Left lung (tissue), 4 donors: ENCODE measurements at regions not wholly inside any gene's neighbourhood (a gene's known extent, or its start where the extent isn't known, plus 50 kb on each side); places are given as distances from the start of the nearest gene placed in this dataset.
A peak's percentile ranks its signal among the peaks of the same experiment; 100 is the strongest.

ENCODE experiments used
- ATAC-seq: fragments of 200-7000 bp; cut with Tn5 transposase; one replicate; pipeline ENCODE4 v1.9.1; 2020; ENCODE audit warnings: moderate library complexity
- DNase-seq, 4 donors: peaks; one replicate each; pipeline ENCODE4 v3.0.0-alpha.2; 2013 to 2020
- H3K27ac ChIP-seq, 2 donors: fragments of 200-600 bp; sonication (generic) in 1 of 2; one replicate each; pipeline versions ENCODE4 v1.5.0 to v1.8.0; 2020 to 2021
- H3K27me3 ChIP-seq, 2 donors: fragments of 200-600 bp; sonication (generic) in 1 of 2; one replicate each; pipeline versions ENCODE4 v1.5.0 to v1.8.0; 2020 to 2021
- H3K36me3 ChIP-seq, 2 donors: fragments of 200-600 bp; sonication (generic) in 1 of 2; one replicate each; pipeline versions ENCODE4 v1.5.0 to v1.8.0; 2020 to 2021
- H3K4me1 ChIP-seq, 2 donors: fragments of 200-600 bp; one replicate each; pipeline ENCODE4 v1.8.0; 2021
- H3K4me3 ChIP-seq, 2 donors: fragments of 200-600 bp; sonication (generic) in 1 of 2; one replicate each; pipeline versions ENCODE4 v1.5.0 to v1.8.0; 2020 to 2021; ENCODE audit warnings: mild to moderate bottlenecking in 1 of 2
- H3K9me3 ChIP-seq, 2 donors: fragments of 200-600 bp; sonication (generic) in 1 of 2; one replicate each; pipeline versions ENCODE4 v1.5.0 to v1.8.0; 2020 to 2021
- CTCF ChIP-seq, 2 donors: fragments of 200-600 bp; sonication (generic) in 1 of 2; IDR thresholded peaks; one replicate each; pipeline versions ENCODE4 v1.5.0 to v1.8.0; 2021; ENCODE audit warnings: antibody characterized with exemption in 2 of 2
- intact Hi-C, 2 donors: fragments of 100-400 bp; cut with DNase I; formaldehyde crosslinking; loops; one replicate each; pipeline versions ENCODE4 v1.11.2 to v1.14.2; 2022
- donor health status: DM: no; HTN: yes; CAD: no.
- donor health status: DM: no; HTN: no; CAD: no.

DNA sequence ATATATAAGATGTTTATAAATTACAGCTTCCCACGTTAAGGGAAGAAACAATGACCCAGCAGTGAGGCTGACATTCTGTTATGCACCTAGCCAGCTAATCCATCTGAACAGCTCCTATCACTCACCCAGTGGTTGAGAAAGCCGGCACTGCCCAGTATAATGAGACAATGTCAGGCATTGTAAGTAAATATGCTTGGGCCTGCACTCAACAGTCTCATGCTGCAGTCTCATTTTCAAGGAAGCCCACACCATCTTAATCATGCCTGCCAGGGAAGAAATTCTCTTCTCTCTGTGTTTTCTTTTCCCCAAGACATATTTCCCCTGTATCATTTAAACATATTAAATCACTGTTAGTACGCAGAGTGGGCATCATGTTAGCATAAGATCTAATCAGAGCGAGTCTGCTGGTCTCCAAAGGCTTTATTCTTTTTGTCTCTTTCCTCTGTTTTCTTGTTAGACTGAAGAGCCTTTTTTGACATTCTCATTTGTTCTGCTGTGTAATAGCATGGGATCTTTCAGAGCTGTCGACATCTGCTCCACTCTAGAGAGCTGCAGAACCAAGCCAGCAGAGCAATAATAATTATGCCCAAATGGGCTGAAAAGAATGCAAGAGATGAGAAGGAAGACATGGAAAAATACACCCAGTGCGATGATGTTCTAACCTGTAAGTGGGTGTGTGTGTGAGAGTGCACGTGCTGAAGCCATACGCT lies 67.6 kb upstream of the SLC22A15 start:
- H3K36me3 ChIP-seq: no peaks in the 10 kb centered on the region
- no peak overlapping the region for H3K27ac ChIP-seq
- intact Hi-C loops: no loop called here
- TF ChIP-seq CTCF (IDR thresholded peaks at IDR 0.05): no peak
- DNase-seq: no peak
- peaks cover 0 to 6% of the 10 kb centered on the region in 2 donors for H3K27me3 ChIP-seq
- no peaks in the 10 kb centered on the region for H3K9me3 ChIP-seq
- no peaks in the 10 kb centered on the region for H3K4me1 ChIP-seq
- no peak overlapping the region for H3K4me3 ChIP-seq
- no peak for ATAC-seq

- DNase-seq: no peak
- H3K4me3 ChIP-seq: no peak overlapping the region
- H3K9me3 ChIP-seq: no peaks in the 10 kb centered on the region
- no peak for ATAC-seq
- no peak overlapping the region for H3K27ac ChIP-seq
- H3K36me3 ChIP-seq: no peaks in the 10 kb centered on the region
- intact Hi-C loops: no loop called here
- no peaks in the 10 kb centered on the region for H3K4me1 ChIP-seq
- TF ChIP-seq CTCF (IDR thresholded peaks at IDR 0.05): no peak
- no peaks in the 10 kb centered on the region for H3K27me3 ChIP-seq
These were observed 66.1 kb upstream of the SLC22A15 start for GRCh38 chr1:115910231-115910630.

- no peak for TF ChIP-seq CTCF (IDR thresholded peaks at IDR 0.05)
- H3K36me3 ChIP-seq: no peaks in the 10 kb centered on the region
- no peaks in the 10 kb centered on the region for H3K27me3 ChIP-seq
- H3K9me3 ChIP-seq: no peaks in the 10 kb centered on the region
- H3K4me3 ChIP-seq: no peak overlapping the region
- no peaks in the 10 kb centered on the region for H3K4me1 ChIP-seq
- ATAC-seq: no peak
- intact Hi-C loops: no loop called here
- no peak overlapping the region for H3K27ac ChIP-seq
- DNase-seq: peak in 1 of 4 donors; percentile 56
These were observed 65.0 kb upstream of the SLC22A15 start for GRCh38 chr1:115911294-115911693.

GRCh38 chr1:115912116-115912515 lies 64.2 kb upstream of the SLC22A15 start:
- no peak for ATAC-seq

DNA sequence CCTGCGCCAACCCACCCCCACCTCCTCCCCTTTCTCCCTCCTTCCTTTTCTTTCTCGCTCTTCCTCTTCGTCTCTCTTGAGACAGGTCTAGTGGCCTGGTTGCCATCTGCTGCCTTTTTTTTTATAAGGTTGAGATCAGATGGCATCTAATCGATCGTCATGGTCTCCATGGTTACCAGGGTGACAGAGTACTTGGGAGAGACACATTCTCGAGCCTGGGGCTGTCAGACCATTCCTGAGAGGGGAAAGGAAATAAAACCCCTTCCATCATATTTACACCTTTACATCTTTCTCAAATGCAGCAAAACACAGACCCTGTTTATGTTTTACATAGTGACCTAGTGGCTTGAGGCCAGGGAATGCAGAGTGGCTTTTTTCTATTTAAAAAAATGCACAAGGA lies 53.5 kb upstream of the SLC22A15 start:
- ATAC-seq: no peak
- intact Hi-C loops: no loop called here
- no peak for DNase-seq

More at GRCh38 chr1:115912116-115912515, 64.2 kb upstream of the SLC22A15 start:
- no peaks in the 10 kb centered on the region for H3K9me3 ChIP-seq
- no peak for TF ChIP-seq CTCF (IDR thresholded peaks at IDR 0.05)
- no peak overlapping the region for H3K4me3 ChIP-seq
- no peaks in the 10 kb centered on the region for H3K27me3 ChIP-seq
- no peaks in the 10 kb centered on the region for H3K36me3 ChIP-seq
- H3K27ac ChIP-seq: no peak overlapping the region
- no peak for DNase-seq
- intact Hi-C loops: no loop called here
- H3K4me1 ChIP-seq: no peaks in the 10 kb centered on the region

More for the DNA sequence above, 53.5 kb upstream of the SLC22A15 start:
- Histone ChIP-seq H3K27ac (no peak overlapping the region), H3K4me3 (no peak overlapping the region), H3K27me3 (no peaks in the 10 kb centered on the region), H3K36me3 (no peaks in the 10 kb centered on the region), H3K9me3 (no peaks in the 10 kb centered on the region), H3K4me1 (no peaks in the 10 kb centered on the region)
- TF ChIP-seq CTCF (IDR thresholded peaks at IDR 0.05): no peak
